GM10266 (cell line): ENCODE measurements at regions not wholly inside any gene's neighbourhood (a gene's known extent, or its start where the extent isn't known, plus 50 kb on each side); places are given as distances from the start of the nearest gene placed in this dataset.

ENCODE experiments used
- DNase-seq: peaks from one replicate; pipeline ENCODE4 v3.0.0; 2012; ENCODE audit errors: extremely low spot score
- TF ChIP-seq, protein P1 (sequence below): IDR thresholded peaks from 2 replicates; pipeline ENCODE4 v1.5.1; 2012; ENCODE audit warnings: mild to moderate bottlenecking, low read depth; ENCODE audit not compliant: control insufficient read depth, insufficient read depth; ENCODE audit errors: missing control alignments

DNA sequence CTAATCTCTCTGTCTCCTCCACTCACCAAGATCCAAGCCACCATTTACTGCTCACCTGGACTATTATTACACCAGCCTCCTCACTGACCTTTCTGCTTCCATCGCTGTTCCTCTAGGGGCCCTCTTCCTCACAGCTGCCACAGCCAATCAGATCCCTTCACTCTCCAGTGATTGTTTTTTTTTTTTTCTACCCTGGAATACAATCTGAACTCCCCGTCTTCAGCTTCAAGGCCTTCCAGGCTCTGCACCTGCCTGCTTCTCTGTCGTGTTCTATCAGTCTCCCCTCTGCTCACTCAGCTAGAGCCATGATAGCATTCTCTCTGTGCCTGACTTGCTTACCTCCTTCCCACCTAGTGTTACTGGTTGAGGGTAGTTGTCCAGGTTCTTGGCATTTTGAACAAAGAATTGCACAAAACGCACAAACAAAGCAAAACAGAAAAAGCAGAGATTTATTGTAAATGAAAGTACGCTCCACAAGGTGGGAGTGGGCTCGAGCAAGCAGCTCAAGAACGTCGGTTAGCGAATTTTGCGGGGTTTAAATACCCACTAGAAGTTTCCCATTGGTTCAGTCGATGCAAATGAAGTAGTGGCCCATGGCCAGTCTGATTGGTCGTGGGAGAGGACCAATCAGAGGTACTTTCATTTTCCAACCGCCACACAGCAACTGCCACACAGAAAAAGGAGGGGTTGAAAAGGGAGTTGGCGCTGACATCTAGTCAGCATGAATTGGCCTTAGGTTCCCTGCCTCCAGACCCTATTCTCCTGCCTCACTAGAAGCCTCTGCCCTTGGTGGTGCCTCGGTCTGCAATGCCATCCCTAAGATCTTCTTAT is 188.9 kb downstream of the TLE3 start:
- no peak for DNase-seq
- TF ChIP-seq, protein P1, sequence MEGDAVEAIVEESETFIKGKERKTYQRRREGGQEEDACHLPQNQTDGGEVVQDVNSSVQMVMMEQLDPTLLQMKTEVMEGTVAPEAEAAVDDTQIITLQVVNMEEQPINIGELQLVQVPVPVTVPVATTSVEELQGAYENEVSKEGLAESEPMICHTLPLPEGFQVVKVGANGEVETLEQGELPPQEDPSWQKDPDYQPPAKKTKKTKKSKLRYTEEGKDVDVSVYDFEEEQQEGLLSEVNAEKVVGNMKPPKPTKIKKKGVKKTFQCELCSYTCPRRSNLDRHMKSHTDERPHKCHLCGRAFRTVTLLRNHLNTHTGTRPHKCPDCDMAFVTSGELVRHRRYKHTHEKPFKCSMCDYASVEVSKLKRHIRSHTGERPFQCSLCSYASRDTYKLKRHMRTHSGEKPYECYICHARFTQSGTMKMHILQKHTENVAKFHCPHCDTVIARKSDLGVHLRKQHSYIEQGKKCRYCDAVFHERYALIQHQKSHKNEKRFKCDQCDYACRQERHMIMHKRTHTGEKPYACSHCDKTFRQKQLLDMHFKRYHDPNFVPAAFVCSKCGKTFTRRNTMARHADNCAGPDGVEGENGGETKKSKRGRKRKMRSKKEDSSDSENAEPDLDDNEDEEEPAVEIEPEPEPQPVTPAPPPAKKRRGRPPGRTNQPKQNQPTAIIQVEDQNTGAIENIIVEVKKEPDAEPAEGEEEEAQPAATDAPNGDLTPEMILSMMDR, result no peak

DNA sequence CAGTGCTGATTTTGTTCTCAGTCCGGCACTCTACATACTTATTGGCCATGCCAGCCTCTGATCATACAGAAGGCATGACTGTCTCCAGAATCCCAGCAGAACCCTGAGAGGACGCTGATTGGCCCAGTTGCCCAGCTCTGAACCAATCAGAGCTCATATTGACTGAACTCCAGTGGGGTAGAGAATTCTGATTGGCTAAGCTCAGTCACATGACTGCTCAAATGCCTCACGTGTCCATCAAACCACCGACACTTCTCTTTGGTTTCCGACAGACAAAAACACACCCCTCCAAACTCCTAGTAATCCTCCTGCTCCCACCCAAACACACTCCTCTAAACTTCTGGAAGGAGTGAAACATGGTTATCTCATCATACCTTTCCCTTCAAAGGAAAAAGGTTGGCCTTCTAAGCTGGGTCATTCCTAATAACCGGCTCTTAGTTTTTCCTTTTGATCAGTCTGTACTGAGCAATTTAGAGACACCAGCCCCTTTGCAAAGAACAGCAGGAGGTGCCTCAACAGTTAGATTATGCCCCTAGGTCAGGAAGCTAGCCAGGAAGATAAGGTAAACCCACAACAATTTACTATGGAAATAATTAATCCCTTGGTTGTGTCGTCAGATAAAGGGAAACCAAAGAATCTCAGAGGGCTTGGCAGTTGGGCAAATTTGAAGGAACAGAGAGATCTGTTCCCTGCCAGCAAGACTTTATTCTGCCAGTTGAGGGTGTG is 187.8 kb downstream of the TLE3 start:
- DNase-seq, result no peak

DNA sequence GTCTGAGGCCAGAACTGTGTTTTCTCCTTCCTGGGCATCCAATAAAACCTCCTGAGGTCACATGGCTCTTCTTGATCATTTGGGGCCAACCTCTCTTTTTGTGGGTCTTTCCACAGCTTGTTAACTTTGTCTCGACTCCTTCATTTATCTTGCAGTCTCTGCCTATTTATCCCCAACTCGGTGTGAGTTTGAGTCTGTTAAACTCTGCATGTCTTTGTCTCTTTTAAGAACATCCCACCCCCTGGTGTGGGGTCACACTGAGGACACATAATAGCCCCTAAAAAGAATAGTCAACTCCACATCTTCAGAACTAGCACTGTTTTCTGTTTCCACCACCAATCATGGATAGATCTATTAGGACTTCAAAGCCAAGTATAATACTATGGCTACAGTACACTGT is 187.2 kb downstream of the TLE3 start:
- no peak for DNase-seq
- TF ChIP-seq, protein P1, result no peak

More for the DNA sequence above, 187.8 kb downstream of the TLE3 start:
- TF ChIP-seq, protein P1, result no peak

DNA sequence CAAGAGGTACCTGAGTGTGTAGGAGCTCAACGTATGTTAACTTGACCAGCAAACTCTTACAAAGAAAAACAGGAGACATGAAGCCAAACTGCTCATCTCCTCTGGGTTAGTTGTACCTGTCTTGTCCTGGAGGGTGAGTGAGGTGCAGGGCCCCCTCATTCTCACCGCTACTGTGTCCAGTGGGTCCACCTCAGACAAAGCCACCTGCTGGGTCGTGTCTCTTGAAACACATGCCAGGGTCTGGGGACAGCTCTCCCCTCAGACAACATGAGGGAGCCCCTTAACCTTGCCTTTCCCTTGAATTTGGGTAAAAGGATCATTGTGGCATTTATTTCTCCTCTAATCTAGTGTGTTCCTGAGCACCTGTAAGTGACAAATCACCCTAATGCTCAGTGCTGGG is 185.6 kb downstream of the TLE3 start:
- TF ChIP-seq, protein P1, result no peak
- no peak for DNase-seq

DNA sequence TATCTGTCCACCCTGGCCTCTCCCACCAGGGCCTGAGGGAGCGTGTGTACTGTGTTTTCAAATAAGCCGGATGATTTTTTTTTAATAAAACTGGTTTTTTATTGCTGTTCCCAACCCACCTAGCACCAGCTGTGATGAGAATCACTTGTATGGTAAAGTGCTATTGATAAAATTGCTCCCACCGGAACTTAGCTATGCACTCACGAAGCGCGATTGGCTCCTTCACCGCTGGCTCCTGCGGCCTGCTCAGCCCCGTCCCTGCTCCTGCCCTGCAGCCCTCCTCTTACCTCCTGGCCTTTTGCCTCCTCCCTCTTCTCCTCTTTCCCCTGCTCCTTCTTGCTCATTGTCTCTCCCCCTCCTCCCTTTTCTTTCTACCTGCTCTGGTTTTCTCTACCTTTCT is 183.7 kb downstream of the TLE3 start:
- DNase-seq, result no peak
- TF ChIP-seq, protein P1, result no peak

DNA sequence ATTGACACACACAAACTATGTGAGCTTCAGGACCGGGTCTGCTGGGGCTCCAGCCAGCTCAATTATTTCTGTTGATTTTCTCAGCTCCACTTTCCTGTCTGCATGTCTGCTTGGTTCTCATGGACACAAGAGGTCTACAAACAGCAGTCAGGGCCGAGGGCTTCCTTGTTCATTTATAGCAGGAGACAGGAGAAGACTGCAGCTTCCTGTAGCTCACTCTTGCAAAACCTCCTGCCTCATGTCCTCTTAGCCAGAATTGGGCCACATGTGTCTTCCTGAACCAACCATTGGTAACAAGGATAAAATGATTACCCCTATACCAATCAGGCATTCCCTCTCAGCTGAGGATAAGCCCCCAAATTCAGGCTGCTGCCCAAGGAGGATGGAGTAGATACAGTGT is 182.8 kb downstream of the TLE3 start:
- no peak for DNase-seq
- TF ChIP-seq, protein P1, result no peak
